ENCODE measurements at regions not wholly inside any gene's neighbourhood (a gene's known extent, or its start where the extent isn't known, plus 50 kb on each side); places are given as distances from the start of the nearest gene placed in this dataset.

DNA sequence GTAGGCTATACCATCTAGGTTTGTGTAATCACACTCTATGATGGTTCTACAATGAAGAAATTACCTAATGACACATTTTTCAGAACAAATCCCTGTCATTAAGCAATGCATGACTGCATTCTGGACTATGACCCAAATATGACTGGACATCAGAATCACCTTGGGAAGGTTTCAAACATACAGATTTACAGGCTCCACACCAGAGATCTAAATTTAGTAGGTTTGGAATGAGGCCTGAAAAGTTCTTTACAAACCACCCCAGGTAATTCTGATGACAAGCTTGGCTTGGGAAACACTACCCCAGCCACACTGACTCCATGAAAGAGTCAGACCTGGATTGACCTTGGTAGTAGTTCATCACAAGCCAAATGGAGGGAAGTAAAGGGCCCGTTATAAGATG is 52.2 kb upstream of the NFE2L2 start:
- TF ChIP-seq, protein P1, sequence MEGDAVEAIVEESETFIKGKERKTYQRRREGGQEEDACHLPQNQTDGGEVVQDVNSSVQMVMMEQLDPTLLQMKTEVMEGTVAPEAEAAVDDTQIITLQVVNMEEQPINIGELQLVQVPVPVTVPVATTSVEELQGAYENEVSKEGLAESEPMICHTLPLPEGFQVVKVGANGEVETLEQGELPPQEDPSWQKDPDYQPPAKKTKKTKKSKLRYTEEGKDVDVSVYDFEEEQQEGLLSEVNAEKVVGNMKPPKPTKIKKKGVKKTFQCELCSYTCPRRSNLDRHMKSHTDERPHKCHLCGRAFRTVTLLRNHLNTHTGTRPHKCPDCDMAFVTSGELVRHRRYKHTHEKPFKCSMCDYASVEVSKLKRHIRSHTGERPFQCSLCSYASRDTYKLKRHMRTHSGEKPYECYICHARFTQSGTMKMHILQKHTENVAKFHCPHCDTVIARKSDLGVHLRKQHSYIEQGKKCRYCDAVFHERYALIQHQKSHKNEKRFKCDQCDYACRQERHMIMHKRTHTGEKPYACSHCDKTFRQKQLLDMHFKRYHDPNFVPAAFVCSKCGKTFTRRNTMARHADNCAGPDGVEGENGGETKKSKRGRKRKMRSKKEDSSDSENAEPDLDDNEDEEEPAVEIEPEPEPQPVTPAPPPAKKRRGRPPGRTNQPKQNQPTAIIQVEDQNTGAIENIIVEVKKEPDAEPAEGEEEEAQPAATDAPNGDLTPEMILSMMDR (IDR thresholded peaks at IDR 0.05; ENCODE audit: low read depth, low read length) = no peak
- no peak for TF ChIP-seq EZH2phosphoT487 (IDR thresholded peaks at IDR 0.05; ENCODE audit: low read depth)
